Epithelial cell of proximal tubule (primary cell): ENCODE measurements at regions not wholly inside any gene's neighbourhood (a gene's known extent, or its start where the extent isn't known, plus 50 kb on each side); places are given as distances from the start of the nearest gene placed in this dataset.

Experiments
- DNase-seq: peaks from one replicate; pipeline ENCODE4 v3.0.0-alpha.2; 2011; ENCODE audit warnings: low read depth
- H3K4me3 ChIP-seq: 2 replicates; pipeline ENCODE4 v1.5.1; 2011; ENCODE audit warnings: low read depth, mild to moderate bottlenecking, low read length
- CTCF ChIP-seq: conservative IDR thresholded peaks from 2 replicates; pipeline ENCODE4 v1.5.1; 2012; ENCODE audit warnings: low read depth, mild to moderate bottlenecking, low read length

DNA sequence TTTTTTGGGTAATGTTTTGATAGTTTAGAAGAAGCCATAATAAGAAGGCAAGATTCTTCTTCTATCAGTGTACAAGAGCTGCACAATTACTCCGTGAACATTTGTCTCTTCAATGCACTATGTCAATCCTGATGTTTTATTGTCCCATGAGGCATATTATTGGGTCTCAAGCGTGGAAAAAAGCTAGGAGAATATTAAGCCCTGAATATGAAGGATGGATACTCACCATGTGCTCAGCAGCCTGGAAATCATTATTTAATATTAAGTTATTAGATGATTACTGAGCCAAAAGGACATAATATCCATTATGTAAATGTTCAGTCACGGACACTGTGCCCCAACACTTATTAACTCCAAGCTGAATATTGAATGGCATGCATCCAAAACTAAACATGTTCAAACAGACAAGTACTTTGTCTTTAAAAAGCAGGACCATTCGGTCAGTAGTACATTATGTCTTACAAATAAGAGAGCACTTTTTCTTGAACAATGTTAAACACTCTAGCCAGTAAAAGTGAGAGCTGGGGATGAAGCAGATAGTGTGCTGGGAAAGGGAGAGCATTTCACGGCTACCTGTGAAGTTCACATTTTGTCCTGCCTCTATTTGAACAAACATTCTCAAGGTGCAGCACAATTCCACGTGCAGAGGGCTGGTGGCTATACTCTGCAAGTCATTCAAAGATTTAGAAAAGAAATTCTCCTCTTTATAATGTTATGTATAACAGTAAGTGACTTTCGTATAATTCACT lies 70.6 kb upstream of the CNR1 start:
- H3K4me3 ChIP-seq: no peak overlapping the region
- TF ChIP-seq CTCF: no peak
- no peak for DNase-seq

DNA sequence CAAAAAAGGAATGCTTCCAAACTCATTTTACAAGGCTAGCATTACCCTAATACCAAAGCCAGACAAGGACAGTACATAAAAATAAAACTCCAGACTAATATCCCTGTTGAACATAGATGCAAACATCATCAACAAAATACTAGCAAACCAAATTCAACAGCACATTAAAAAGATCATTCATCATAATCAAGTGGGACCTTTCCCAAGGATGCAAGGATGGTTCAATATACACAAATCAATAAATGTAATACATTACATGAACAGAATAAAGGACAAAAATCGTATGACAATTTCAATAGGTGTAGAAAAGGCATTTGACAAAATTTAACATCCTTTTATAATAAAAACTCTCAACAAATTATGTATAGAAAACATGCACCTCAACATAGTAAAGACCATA lies 66.6 kb upstream of the CNR1 start:
- no peak for TF ChIP-seq CTCF
- no peak overlapping the region for H3K4me3 ChIP-seq
- no peak for DNase-seq

DNA sequence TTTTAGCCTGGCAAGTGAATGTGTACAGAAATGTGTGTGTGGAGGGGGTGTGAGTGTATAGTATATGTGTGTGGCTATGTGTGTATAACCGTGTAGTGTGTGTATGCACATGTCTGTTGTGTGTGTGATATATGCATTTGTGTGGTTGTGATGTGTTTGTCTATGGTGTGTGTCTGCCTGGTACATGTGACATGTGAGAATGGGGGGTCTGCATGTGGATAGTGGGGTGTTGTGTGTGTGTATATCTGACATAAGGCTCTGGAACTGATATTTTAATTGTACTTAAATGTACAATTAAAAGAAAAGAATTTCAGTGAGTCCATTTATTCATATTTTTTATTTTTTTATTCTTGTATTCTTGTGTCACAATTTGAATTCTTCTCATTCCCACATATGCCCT lies 57.2 kb upstream of the CNR1 start:
- TF ChIP-seq CTCF: no peak
- no peak for DNase-seq
- no peak overlapping the region for H3K4me3 ChIP-seq

- no peak overlapping the region for H3K4me3 ChIP-seq
- TF ChIP-seq CTCF: no peak
- no peak for DNase-seq
Observed at GRCh38 chr6:88220493-88220892, 54.3 kb upstream of the CNR1 start.

DNA sequence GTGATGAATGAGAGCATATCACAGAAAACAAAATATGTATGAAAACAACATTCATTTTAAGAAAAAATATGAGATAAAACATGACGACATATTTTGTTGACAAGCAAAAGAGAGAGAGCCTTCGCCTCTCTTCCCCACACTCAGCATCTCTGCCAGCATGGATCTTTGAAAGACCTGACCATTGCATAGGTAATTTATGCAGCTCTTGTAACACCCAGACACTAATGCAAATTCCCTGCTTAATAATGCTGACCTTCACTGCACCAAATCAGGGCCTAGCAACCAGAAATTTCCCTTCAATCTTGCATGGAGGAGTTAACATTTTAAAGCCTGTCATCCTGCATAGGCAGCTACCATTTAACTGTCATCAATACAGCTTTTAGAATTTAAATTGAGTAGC lies 50.0 kb upstream of the CNR1 start:
- TF ChIP-seq CTCF: no peak
- no peak overlapping the region for H3K4me3 ChIP-seq

More for the DNA sequence above, 50.0 kb upstream of the CNR1 start:
- no peak for DNase-seq
